ENCODE measurements at regions not wholly inside any gene's neighbourhood (a gene's known extent, or its start where the extent isn't known, plus 50 kb on each side); places are given as distances from the start of the nearest gene placed in this dataset.

GRCh38 chr13:97844151-97844550 lies 109.3 kb upstream of the IPO5 start:
- TF ChIP-seq TOX (CRISPR knock-in tag; IDR thresholded peaks at IDR 0.05; ENCODE audit: borderline replicate concordance) (no peak), ZFP3 (CRISPR knock-in tag; IDR thresholded peaks at IDR 0.05) (no peak), PATZ1 (CRISPR knock-in tag; IDR thresholded peaks at IDR 0.05; ENCODE audit: borderline replicate concordance) (no peak), CSDC2 (CRISPR knock-in tag; IDR thresholded peaks at IDR 0.05) (no peak), TCF4 (CRISPR knock-in tag; IDR thresholded peaks at IDR 0.05; ENCODE audit: borderline replicate concordance) (no peak), ZFP30 (CRISPR knock-in tag; IDR thresholded peaks at IDR 0.05) (no peak), CSRNP3 (CRISPR knock-in tag; IDR thresholded peaks at IDR 0.05) (no peak), GLIS3 (CRISPR knock-in tag; IDR thresholded peaks at IDR 0.05) (no peak), POU6F1 (CRISPR knock-in tag; IDR thresholded peaks at IDR 0.05; ENCODE audit: borderline replicate concordance, low read depth) (no peak), ZC3H10 (CRISPR knock-in tag; IDR thresholded peaks at IDR 0.05) (no peak), ESRRG (CRISPR knock-in tag; IDR thresholded peaks at IDR 0.05) (no peak), TSHZ2 (CRISPR knock-in tag; IDR thresholded peaks at IDR 0.05) (no peak), RARB (CRISPR knock-in tag; IDR thresholded peaks at IDR 0.05) (no peak), ZNF8 (CRISPR knock-in tag; IDR thresholded peaks at IDR 0.05) (no peak), SNAI2 (CRISPR knock-in tag; IDR thresholded peaks at IDR 0.05) (no peak)
- ATAC-seq, result no peak

- ATAC-seq, result no peak
- no peak for TF ChIP-seq GLIS3 (CRISPR knock-in tag; IDR thresholded peaks at IDR 0.05)
- no peak for TF ChIP-seq OSR1 (CRISPR knock-in tag; IDR thresholded peaks at IDR 0.05)
Measured at GRCh38 chr13:97848886-97849285, 104.6 kb upstream of the IPO5 start.

GRCh38 chr13:97849305-97849704 lies 104.2 kb upstream of the IPO5 start:
- no peak for TF ChIP-seq CSRNP3 (CRISPR knock-in tag; IDR thresholded peaks at IDR 0.05)
- no peak for TF ChIP-seq ISL1 (CRISPR knock-in tag; IDR thresholded peaks at IDR 0.05)
- no peak for TF ChIP-seq ZNF70 (CRISPR knock-in tag; IDR thresholded peaks at IDR 0.05)
- TF ChIP-seq ZFP3 (CRISPR knock-in tag; IDR thresholded peaks at IDR 0.05), result no peak
- no peak for TF ChIP-seq CSDC2 (CRISPR knock-in tag; IDR thresholded peaks at IDR 0.05)
- peak; percentile 82 for ATAC-seq

- ATAC-seq, result no peak
- TF ChIP-seq ARNTL (CRISPR knock-in tag; IDR thresholded peaks at IDR 0.05; ENCODE audit: borderline replicate concordance, low read depth) (no peak), GLIS3 (CRISPR knock-in tag; IDR thresholded peaks at IDR 0.05) (no peak), ZFP30 (CRISPR knock-in tag; IDR thresholded peaks at IDR 0.05) (no peak), ZNF565 (CRISPR knock-in tag; conservative IDR thresholded peaks at IDR 0.05; ENCODE audit: low read depth) (no peak), CREB5 (CRISPR knock-in tag; IDR thresholded peaks at IDR 0.05; ENCODE audit: low read depth) (no peak), ISL1 (CRISPR knock-in tag; IDR thresholded peaks at IDR 0.05) (no peak), SNAI2 (CRISPR knock-in tag; IDR thresholded peaks at IDR 0.05) (no peak), ZFP3 (CRISPR knock-in tag; IDR thresholded peaks at IDR 0.05) (no peak), RARB (CRISPR knock-in tag; IDR thresholded peaks at IDR 0.05) (no peak), POU6F1 (CRISPR knock-in tag; IDR thresholded peaks at IDR 0.05; ENCODE audit: borderline replicate concordance, low read depth) (no peak), PPARA (CRISPR knock-in tag; IDR thresholded peaks at IDR 0.05; ENCODE audit: borderline replicate concordance) (no peak), ZC3H10 (CRISPR knock-in tag; IDR thresholded peaks at IDR 0.05) (no peak), ZNF8 (CRISPR knock-in tag; IDR thresholded peaks at IDR 0.05) (no peak), OSR1 (CRISPR knock-in tag; IDR thresholded peaks at IDR 0.05) (no peak)
Measured at GRCh38 chr13:97851269-97851668, 102.2 kb upstream of the IPO5 start.

Measured in SK-N-SH treated with all-trans-retinoic acid at 6 μM for 48 hours (cell line).